HCT116 (cell line): ENCODE measurements at regions not wholly inside any gene's neighbourhood (a gene's known extent, or its start where the extent isn't known, plus 50 kb on each side); places are given as distances from the start of the nearest gene placed in this dataset.

Source experiments
- ATAC-seq: fragments of 200-7000 bp; cut with Tn5 transposase; 2 replicates; pipeline ENCODE4 v1.9.1; 2020; ENCODE audit warnings: mild to moderate bottlenecking, moderate library complexity
- BruUV-seq: library from RNA; stranded (reverse); fragments of 400-500 nt; replicated peaks from 2 replicates; lab custom pipeline; 2021; lab: Mats Ljungman, UMichigan
- CTCF ChIA-PET: fragments of 300-600 bp; sonication (Branson Sonifier 250); formaldehyde crosslinking; loops from one replicate; lab custom pipeline; 2021; ENCODE audit warnings: antibody characterized with exemption; lab: Charles Lee
- POLR2A ChIA-PET: fragments of 300-600, 350-600 bp; sonication (Branson Sonifier 250); formaldehyde crosslinking; loops from one replicate; lab custom pipeline; 2021; ENCODE audit warnings: antibody characterized with exemption; lab: Charles Lee
- RAD21 ChIA-PET, 2 experiments: fragments of 300-600 bp; sonication (Branson Sonifier 250); formaldehyde crosslinking; loops; one replicate each; lab custom pipeline; 2023; ENCODE audit warnings: low total read pairs in 2 of 2; ENCODE audit not compliant: uncharacterized antibody in 2 of 2, unreplicated experiment in 2 of 2, low non-redundant PET in 1 of 2; lab: Charles Lee
- DNase-seq: peaks from one replicate; pipeline ENCODE4 v3.0.0-alpha.2; 2010; ENCODE audit warnings: low read depth, low spot score
- H2AFZ ChIP-seq: fragments of 200-600 bp; shearing (Covaris generic), sonication (generic); 2 replicates; pipeline ENCODE4 v1.6.1; 2017; ENCODE audit warnings: low read depth, mixed run types, mixed read lengths, antibody characterized with exemption, low read length; ENCODE audit not compliant: poor library complexity, severe bottlenecking
- H3K27ac ChIP-seq: 2 replicates; pipeline ENCODE4 v1.5.1; 2012; ENCODE audit warnings: low read depth, low read length
- H3K27me3 ChIP-seq: fragments of 200-600 bp; sonication (generic); 2 replicates; pipeline ENCODE4 v1.6.1; 2016; ENCODE audit warnings: mixed run types, low read length, mixed read lengths; ENCODE audit not compliant: insufficient read depth
- H3K36me3 ChIP-seq, 2 experiments: fragments of 200-500 bp in 1 of 2; fragments of 200-600 bp in 1 of 2; sonication (Bioruptor generic) in 1 of 2; sonication (generic) in 1 of 2; 2 replicates each; pipeline versions ENCODE4 v1.5.1 to v1.6.1; 2014 to 2016; ENCODE audit warnings: low read length in 2 of 2, inconsistent platforms in 1 of 2, mixed read lengths in 1 of 2, mixed run types in 1 of 2; ENCODE audit not compliant: insufficient read depth in 2 of 2, control insufficient read depth in 1 of 2
- H3K4me1 ChIP-seq, 2 experiments: fragments of 200-600 bp in 1 of 2; sonication (generic) in 1 of 2; 2 replicates each; pipeline versions ENCODE4 v1.5.1 to v1.6.1; 2012 to 2017; ENCODE audit warnings: low read length in 2 of 2, inconsistent platforms in 1 of 2, mild to moderate bottlenecking in 1 of 2, mixed read lengths in 1 of 2, mixed run types in 1 of 2, moderate library complexity in 1 of 2; ENCODE audit not compliant: insufficient read depth in 2 of 2, control insufficient read depth in 1 of 2
- H3K4me2 ChIP-seq: fragments of 200-600 bp; sonication (generic); 2 replicates; pipeline ENCODE4 v1.6.1; 2017; ENCODE audit warnings: mixed run types, low read length, mixed read lengths
- H3K4me3 ChIP-seq, 2 experiments: fragments of 200-600 bp in 1 of 2; sonication (generic) in 1 of 2; replicated peaks in 1 of 2; 2 replicates each; pipeline ENCODE4 v1.5.1; 2011 to 2016; ENCODE audit warnings: low read length in 2 of 2, control low read depth in 1 of 2, low read depth in 1 of 2, mild to moderate bottlenecking in 1 of 2, mixed read lengths in 1 of 2, mixed run types in 1 of 2
- H3K79me2 ChIP-seq: fragments of 200-600 bp; sonication (generic); 2 replicates; pipeline ENCODE4 v1.6.1; 2017; ENCODE audit warnings: mild to moderate bottlenecking, mixed run types, low read length, moderate library complexity, mixed read lengths; ENCODE audit not compliant: insufficient read depth
- H3K9ac ChIP-seq: fragments of 200-600 bp; sonication (generic); 2 replicates; pipeline ENCODE4 v1.6.1; 2016; ENCODE audit warnings: low read length, mixed read lengths
- H3K9me2 ChIP-seq: fragments of 200-600 bp; sonication (generic), shearing (Covaris generic); 2 replicates; pipeline ENCODE4 v1.6.1; 2017; ENCODE audit warnings: mixed run types, mild to moderate bottlenecking, moderate library complexity; ENCODE audit not compliant: insufficient read depth
- H3K9me3 ChIP-seq, 2 experiments: fragments of 200-500 bp in 1 of 2; fragments of 200-600 bp in 1 of 2; sonication (Bioruptor generic) in 1 of 2; sonication (generic) in 1 of 2; 2 replicates each; pipeline ENCODE4 v1.6.1; 2014 to 2017; ENCODE audit warnings: low read length in 2 of 2, mixed read lengths in 2 of 2, inconsistent platforms in 1 of 2, low read depth in 1 of 2, mild to moderate bottlenecking in 1 of 2, mixed run types in 1 of 2, moderate library complexity in 1 of 2; ENCODE audit not compliant: control insufficient read depth in 1 of 2, insufficient read depth in 1 of 2
- H4K20me1 ChIP-seq: fragments of 200-600 bp; sonication (generic), shearing (Covaris generic); 2 replicates; pipeline ENCODE4 v1.6.1; 2017; ENCODE audit warnings: mixed run types, mild to moderate bottlenecking, moderate library complexity; ENCODE audit not compliant: insufficient read depth
- CBX3 ChIP-seq: IDR thresholded peaks from 2 replicates; pipeline ENCODE4 v1.6.1; 2012; ENCODE audit warnings: low read depth
- CEBPB ChIP-seq: IDR thresholded peaks from 2 replicates; pipeline ENCODE4 v1.6.1; 2012; ENCODE audit warnings: low read depth
- EGR1 ChIP-seq: IDR thresholded peaks from 2 replicates; pipeline ENCODE4 v1.6.1; 2012; ENCODE audit warnings: low read depth
- EZH2 ChIP-seq: fragments of 200-600 bp; sonication (generic); IDR thresholded peaks from 2 replicates; pipeline ENCODE4 v1.6.1; 2017; ENCODE audit warnings: antibody characterized with exemption, mixed run types
- EZH2phosphoT487 ChIP-seq: fragments of 200-600 bp; IDR thresholded peaks from 2 replicates; pipeline ENCODE4 v1.6.1; 2018; ENCODE audit warnings: antibody characterized with exemption, borderline replicate concordance
- FOSL1 ChIP-seq: IDR thresholded peaks from 2 replicates; pipeline ENCODE4 v1.6.1; 2012; ENCODE audit warnings: low read depth
- JUND ChIP-seq: IDR thresholded peaks from 2 replicates; pipeline ENCODE4 v1.6.1; 2012
- POLR2AphosphoS5 ChIP-seq: IDR thresholded peaks from 2 replicates; pipeline ENCODE4 v1.6.1; 2011; ENCODE audit warnings: mild to moderate bottlenecking, low read depth, low read length, moderate library complexity
- SP1 ChIP-seq: IDR thresholded peaks from 2 replicates; pipeline ENCODE4 v1.6.1; 2012; ENCODE audit warnings: low read depth
- SRF ChIP-seq: IDR thresholded peaks from 2 replicates; pipeline ENCODE4 v1.6.1; 2012; ENCODE audit warnings: low read depth
- TCF7L2 ChIP-seq: IDR thresholded peaks from 2 replicates; pipeline ENCODE4 v1.7.0; 2011; ENCODE audit warnings: borderline replicate concordance, inconsistent platforms; ENCODE audit not compliant: insufficient read depth, insufficient read length; ENCODE audit errors: extremely low read depth
- ZFX ChIP-seq: fragments of 450-650 bp; IDR thresholded peaks from 2 replicates; pipeline ENCODE4 v1.6.1; 2017
- intact Hi-C: fragments of 100-400 bp; cut with micrococcal nuclease; formaldehyde crosslinking; loops from 2 replicates; pipeline ENCODE4 v1.10.0; 2022
- TF ChIP-seq, protein P1 (sequence below): IDR thresholded peaks from 2 replicates; pipeline ENCODE4 v1.6.1; 2011; ENCODE audit warnings: mild to moderate bottlenecking, low read length, moderate library complexity; ENCODE audit not compliant: insufficient replicate concordance; ENCODE audit errors: extremely low read depth
- TF ChIP-seq, protein P2 (sequence below): IDR thresholded peaks from 2 replicates; pipeline ENCODE4 v1.6.1; 2012; ENCODE audit warnings: low read depth

DNA sequence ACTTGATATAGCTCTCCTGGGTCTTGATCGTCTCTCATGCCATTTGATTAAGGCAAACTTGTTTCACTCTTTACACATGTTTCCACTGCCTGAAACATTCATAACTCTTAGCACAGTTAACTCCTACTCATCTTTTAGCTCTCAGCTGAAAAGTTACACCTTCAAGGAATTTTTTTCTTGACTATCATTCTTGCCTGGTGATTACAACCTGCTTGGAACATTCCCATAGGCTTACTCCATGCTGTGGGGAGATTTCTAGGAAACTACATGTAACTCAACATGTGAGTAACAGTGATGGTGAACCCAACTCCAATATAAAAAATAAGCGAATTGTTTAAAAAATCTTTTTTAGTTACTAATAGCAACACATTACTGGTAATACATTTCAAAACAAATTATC lies 224.1 kb upstream of the MPDZ start:
- H3K9me2 ChIP-seq = no peaks in the 10 kb centered on the region
- no peaks in the 10 kb centered on the region; a peak in 1 of 4 replicates for H3K9me3 ChIP-seq
- H3K4me3 ChIP-seq = no peak overlapping the region
- ChIA-PET POLR2A (no interaction called here), CTCF (no interaction called here), RAD21 (no interaction called here)
- DNase-seq (no peak), ATAC-seq (no peak)
- no peaks in the 10 kb centered on the region for H3K27me3 ChIP-seq
- H3K27ac ChIP-seq = no peak overlapping the region
- TF ChIP-seq EZH2 = no peak
- no peaks in the 10 kb centered on the region for H3K4me1 ChIP-seq
- BruUV-seq = no TSS peak
- H3K36me3 ChIP-seq = no peaks in the 10 kb centered on the region
- no peak overlapping the region for H3K9ac ChIP-seq
- H3K4me2 ChIP-seq = no peak overlapping the region
- no peaks in the 10 kb centered on the region; the same call in 1 of the 2 replicates for H4K20me1 ChIP-seq
- no peak overlapping the region for H2AFZ ChIP-seq
- intact Hi-C loops = no loop called here
- H3K79me2 ChIP-seq = no peaks in the 10 kb centered on the region

DNA sequence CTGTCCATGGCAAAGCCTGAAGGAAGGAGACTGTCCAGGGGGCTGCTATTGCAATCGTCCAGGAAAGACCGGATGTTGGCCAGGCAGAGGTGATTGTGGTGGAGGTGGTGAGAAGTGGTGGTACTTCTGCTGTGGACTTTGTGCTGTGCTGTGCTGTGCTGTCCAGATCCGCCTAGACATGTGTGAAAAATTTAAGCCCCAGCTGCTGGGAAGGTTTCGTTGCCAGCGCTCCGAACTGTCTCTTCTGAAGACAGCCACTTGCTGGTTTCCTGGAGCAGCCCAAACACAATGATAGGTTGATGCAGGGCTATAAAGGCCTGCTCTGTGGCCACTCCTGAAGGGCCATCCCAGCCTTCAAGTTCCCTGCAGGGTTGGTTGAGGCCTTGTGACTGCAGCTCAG lies 223.0 kb upstream of the MPDZ start:
- no peak overlapping the region for H3K4me2 ChIP-seq
- no peaks in the 10 kb centered on the region for H3K4me1 ChIP-seq
- ChIA-PET CTCF (no interaction called here), POLR2A (no interaction called here), RAD21 (no interaction called here)
- H3K4me3 ChIP-seq = no peak overlapping the region
- no peak for DNase-seq
- BruUV-seq = no TSS peak
- H2AFZ ChIP-seq = no peak overlapping the region
- no peaks in the 10 kb centered on the region; a peak in 1 of 4 replicates for H3K9me3 ChIP-seq
- ATAC-seq = no peak
- no peaks in the 10 kb centered on the region for H3K9me2 ChIP-seq
- intact Hi-C loops = no loop called here
- no peak overlapping the region for H3K9ac ChIP-seq
- TF ChIP-seq, protein P1, sequence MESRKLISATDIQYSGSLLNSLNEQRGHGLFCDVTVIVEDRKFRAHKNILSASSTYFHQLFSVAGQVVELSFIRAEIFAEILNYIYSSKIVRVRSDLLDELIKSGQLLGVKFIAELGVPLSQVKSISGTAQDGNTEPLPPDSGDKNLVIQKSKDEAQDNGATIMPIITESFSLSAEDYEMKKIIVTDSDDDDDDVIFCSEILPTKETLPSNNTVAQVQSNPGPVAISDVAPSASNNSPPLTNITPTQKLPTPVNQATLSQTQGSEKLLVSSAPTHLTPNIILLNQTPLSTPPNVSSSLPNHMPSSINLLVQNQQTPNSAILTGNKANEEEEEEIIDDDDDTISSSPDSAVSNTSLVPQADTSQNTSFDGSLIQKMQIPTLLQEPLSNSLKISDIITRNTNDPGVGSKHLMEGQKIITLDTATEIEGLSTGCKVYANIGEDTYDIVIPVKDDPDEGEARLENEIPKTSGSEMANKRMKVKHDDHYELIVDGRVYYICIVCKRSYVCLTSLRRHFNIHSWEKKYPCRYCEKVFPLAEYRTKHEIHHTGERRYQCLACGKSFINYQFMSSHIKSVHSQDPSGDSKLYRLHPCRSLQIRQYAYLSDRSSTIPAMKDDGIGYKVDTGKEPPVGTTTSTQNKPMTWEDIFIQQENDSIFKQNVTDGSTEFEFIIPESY = no peak
- no peak for TF ChIP-seq ZFX
- no peak for TF ChIP-seq FOSL1
- TF ChIP-seq CEBPB = no peak
- no peak for TF ChIP-seq SRF
- TF ChIP-seq, protein P2, sequence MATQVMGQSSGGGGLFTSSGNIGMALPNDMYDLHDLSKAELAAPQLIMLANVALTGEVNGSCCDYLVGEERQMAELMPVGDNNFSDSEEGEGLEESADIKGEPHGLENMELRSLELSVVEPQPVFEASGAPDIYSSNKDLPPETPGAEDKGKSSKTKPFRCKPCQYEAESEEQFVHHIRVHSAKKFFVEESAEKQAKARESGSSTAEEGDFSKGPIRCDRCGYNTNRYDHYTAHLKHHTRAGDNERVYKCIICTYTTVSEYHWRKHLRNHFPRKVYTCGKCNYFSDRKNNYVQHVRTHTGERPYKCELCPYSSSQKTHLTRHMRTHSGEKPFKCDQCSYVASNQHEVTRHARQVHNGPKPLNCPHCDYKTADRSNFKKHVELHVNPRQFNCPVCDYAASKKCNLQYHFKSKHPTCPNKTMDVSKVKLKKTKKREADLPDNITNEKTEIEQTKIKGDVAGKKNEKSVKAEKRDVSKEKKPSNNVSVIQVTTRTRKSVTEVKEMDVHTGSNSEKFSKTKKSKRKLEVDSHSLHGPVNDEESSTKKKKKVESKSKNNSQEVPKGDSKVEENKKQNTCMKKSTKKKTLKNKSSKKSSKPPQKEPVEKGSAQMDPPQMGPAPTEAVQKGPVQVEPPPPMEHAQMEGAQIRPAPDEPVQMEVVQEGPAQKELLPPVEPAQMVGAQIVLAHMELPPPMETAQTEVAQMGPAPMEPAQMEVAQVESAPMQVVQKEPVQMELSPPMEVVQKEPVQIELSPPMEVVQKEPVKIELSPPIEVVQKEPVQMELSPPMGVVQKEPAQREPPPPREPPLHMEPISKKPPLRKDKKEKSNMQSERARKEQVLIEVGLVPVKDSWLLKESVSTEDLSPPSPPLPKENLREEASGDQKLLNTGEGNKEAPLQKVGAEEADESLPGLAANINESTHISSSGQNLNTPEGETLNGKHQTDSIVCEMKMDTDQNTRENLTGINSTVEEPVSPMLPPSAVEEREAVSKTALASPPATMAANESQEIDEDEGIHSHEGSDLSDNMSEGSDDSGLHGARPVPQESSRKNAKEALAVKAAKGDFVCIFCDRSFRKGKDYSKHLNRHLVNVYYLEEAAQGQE = no peak
- no peak for TF ChIP-seq EGR1
- TF ChIP-seq SP1 = no peak
- TF ChIP-seq TCF7L2 = no peak
- TF ChIP-seq POLR2AphosphoS5 = no peak
- TF ChIP-seq JUND = no peak
- no peak for TF ChIP-seq EZH2phosphoT487
- no peak for TF ChIP-seq CBX3
- H3K79me2 ChIP-seq = no peaks in the 10 kb centered on the region
- H3K27ac ChIP-seq = no peak overlapping the region
- H4K20me1 ChIP-seq = no peaks in the 10 kb centered on the region; the same call in 1 of the 2 replicates
- no peaks in the 10 kb centered on the region for H3K36me3 ChIP-seq
- no peaks in the 10 kb centered on the region for H3K27me3 ChIP-seq
